ENCODE measurements at regions not wholly inside any gene's neighbourhood (a gene's known extent, or its start where the extent isn't known, plus 50 kb on each side); places are given as distances from the start of the nearest gene placed in this dataset.
"Not testable (repeated sequence)": the region's sequence is repeated elsewhere in the genome, so short reads cannot be mapped to it uniquely, and the experiment has no call there.

GRCh38 chr7:5121256-5121655, 68.8 kb upstream of the WIPI2 start:
- BruUV-seq (replicated peaks); H3K27ac ChIP-seq (ENCODE audit: low read depth, low read length, poor library complexity, severe bottlenecking); H3K9me3 ChIP-seq (ENCODE audit: low read depth, low read length, poor library complexity, severe bottlenecking); intact Hi-C loops (cut with micrococcal nuclease; ENCODE audit: unreplicated experiment); H3K4me1 ChIP-seq (ENCODE audit: insufficient read depth, low read length, poor library complexity, severe bottlenecking); H3K27me3 ChIP-seq (replicated peaks; ENCODE audit: insufficient read depth, low read depth, low read length, poor library complexity); CTCF ChIA-PET; H3K36me3 ChIP-seq (ENCODE audit: insufficient read depth, low read length, poor library complexity, severe bottlenecking); DNase-seq (ENCODE audit: low spot score); POLR2A ChIA-PET (ENCODE audit: low non-redundant PET); H3K4me3 ChIP-seq (ENCODE audit: low read depth, low read length, poor library complexity, severe bottlenecking): not testable (repeated sequence)

- H3K36me3 ChIP-seq (ENCODE audit: insufficient read depth, low read length, poor library complexity, severe bottlenecking); BruUV-seq (replicated peaks); DNase-seq (ENCODE audit: low spot score); H3K4me3 ChIP-seq (ENCODE audit: low read depth, low read length, poor library complexity, severe bottlenecking); intact Hi-C loops (cut with micrococcal nuclease; ENCODE audit: unreplicated experiment); H3K9me3 ChIP-seq (ENCODE audit: low read depth, low read length, poor library complexity, severe bottlenecking); POLR2A ChIA-PET (ENCODE audit: low non-redundant PET); H3K27me3 ChIP-seq (replicated peaks; ENCODE audit: insufficient read depth, low read depth, low read length, poor library complexity); H3K27ac ChIP-seq (ENCODE audit: low read depth, low read length, poor library complexity, severe bottlenecking); H3K4me1 ChIP-seq (ENCODE audit: insufficient read depth, low read length, poor library complexity, severe bottlenecking); CTCF ChIA-PET: not testable (repeated sequence)
These were observed 58.8 kb upstream of the WIPI2 start for GRCh38 chr7:5131238-5131637.

- DNase-seq (ENCODE audit: low spot score) = no peak
- Histone ChIP-seq H3K4me1 (ENCODE audit: insufficient read depth, low read length, poor library complexity, severe bottlenecking) (no peaks in the 10 kb centered on the region), H3K27me3 (replicated peaks; ENCODE audit: insufficient read depth, low read depth, low read length, poor library complexity) (no peaks in the 10 kb centered on the region), H3K36me3 (ENCODE audit: insufficient read depth, low read length, poor library complexity, severe bottlenecking) (no peaks in the 10 kb centered on the region), H3K27ac (ENCODE audit: low read depth, low read length, poor library complexity, severe bottlenecking) (no peak overlapping the region), H3K9me3 (ENCODE audit: low read depth, low read length, poor library complexity, severe bottlenecking) (no peaks in the 10 kb centered on the region), H3K4me3 (ENCODE audit: low read depth, low read length, poor library complexity, severe bottlenecking) (no peak overlapping the region)
- intact Hi-C loops (cut with micrococcal nuclease; ENCODE audit: unreplicated experiment) = no loop called here
- no TSS peak for BruUV-seq (replicated peaks)
- CTCF ChIA-PET = no interaction called here
- TF ChIP-seq EZH2 (IDR thresholded peaks at IDR 0.05; ENCODE audit: borderline replicate concordance, low read depth, low read length, poor library complexity, severe bottlenecking) (no peak), CTCF (conservative IDR thresholded peaks at IDR 0.05; ENCODE audit: low read depth, low read length) (no peak)
- POLR2A ChIA-PET (ENCODE audit: low non-redundant PET) = no interaction called here
These were observed 57.5 kb upstream of the WIPI2 start for GRCh38 chr7:5132539-5132938.

- POLR2A ChIA-PET (ENCODE audit: low non-redundant PET) = no interaction called here
- intact Hi-C loops (cut with micrococcal nuclease; ENCODE audit: unreplicated experiment) = loop anchor here (1.0 kb wide), 1 partner anchor 34 kb away; no protein-coding TSS in a partner anchor
- no peak overlapping the region for H3K27ac ChIP-seq (ENCODE audit: low read depth, low read length, poor library complexity, severe bottlenecking)
These were observed 50.0 kb upstream of the WIPI2 start for GRCh38 chr7:5139998-5140397.

More at GRCh38 chr7:5139998-5140397, 50.0 kb upstream of the WIPI2 start:
- DNase-seq (ENCODE audit: low spot score) = peak; percentile 54
- no peaks in the 10 kb centered on the region for H3K4me1 ChIP-seq (ENCODE audit: insufficient read depth, low read length, poor library complexity, severe bottlenecking)
- TF ChIP-seq CTCF (conservative IDR thresholded peaks at IDR 0.05; ENCODE audit: low read depth, low read length) (peak; percentile 60), EZH2 (IDR thresholded peaks at IDR 0.05; ENCODE audit: borderline replicate concordance, low read depth, low read length, poor library complexity, severe bottlenecking) (no peak)
- H3K4me3 ChIP-seq (ENCODE audit: low read depth, low read length, poor library complexity, severe bottlenecking) = no peak overlapping the region
- no peaks in the 10 kb centered on the region for H3K36me3 ChIP-seq (ENCODE audit: insufficient read depth, low read length, poor library complexity, severe bottlenecking)
- BruUV-seq (replicated peaks) = no TSS peak
- CTCF ChIA-PET = no interaction called here
- no peaks in the 10 kb centered on the region for H3K9me3 ChIP-seq (ENCODE audit: low read depth, low read length, poor library complexity, severe bottlenecking)
- no peaks in the 10 kb centered on the region for H3K27me3 ChIP-seq (replicated peaks; ENCODE audit: insufficient read depth, low read depth, low read length, poor library complexity)
